PFSK-1 (cell line): ENCODE measurements at regions not wholly inside any gene's neighbourhood (a gene's known extent, or its start where the extent isn't known, plus 50 kb on each side); places are given as distances from the start of the nearest gene placed in this dataset.

ENCODE experiments used
- POLR2AphosphoS5 ChIP-seq: IDR thresholded peaks from 2 replicates; pipeline ENCODE4 v1.6.1; 2012; ENCODE audit warnings: low read depth, mild to moderate bottlenecking, control low read depth, low read length, moderate library complexity
- REST ChIP-seq, 2 experiments: IDR thresholded peaks; 2 replicates each; pipeline versions ENCODE4 v1.6.1 to v1.8.0; 2011 to 2012; ENCODE audit warnings: low read depth in 2 of 2, low read length in 2 of 2, control low read depth in 1 of 2, inconsistent platforms in 1 of 2, mild to moderate bottlenecking in 1 of 2, moderate library complexity in 1 of 2; ENCODE audit not compliant: insufficient read depth in 1 of 2
- TAF1 ChIP-seq: IDR thresholded peaks from 2 replicates; pipeline ENCODE4 v1.6.1; 2012; ENCODE audit warnings: low read length, control low read depth, borderline replicate concordance; ENCODE audit not compliant: insufficient read depth

- no peak for TF ChIP-seq TAF1
- no peak for TF ChIP-seq POLR2AphosphoS5
- TF ChIP-seq REST (IDR thresholded peaks at IDR 0.05; ENCODE audit: insufficient read depth in 1 of 2, low read depth in 2 of 2, low read length in 2 of 2), result no peak
Measured at GRCh38 chr2:59586176-59586575, 967.3 kb downstream of the BCL11A start.
